ENCODE measurements at regions not wholly inside any gene's neighbourhood (a gene's known extent, or its start where the extent isn't known, plus 50 kb on each side); places are given as distances from the start of the nearest gene placed in this dataset.

DNA sequence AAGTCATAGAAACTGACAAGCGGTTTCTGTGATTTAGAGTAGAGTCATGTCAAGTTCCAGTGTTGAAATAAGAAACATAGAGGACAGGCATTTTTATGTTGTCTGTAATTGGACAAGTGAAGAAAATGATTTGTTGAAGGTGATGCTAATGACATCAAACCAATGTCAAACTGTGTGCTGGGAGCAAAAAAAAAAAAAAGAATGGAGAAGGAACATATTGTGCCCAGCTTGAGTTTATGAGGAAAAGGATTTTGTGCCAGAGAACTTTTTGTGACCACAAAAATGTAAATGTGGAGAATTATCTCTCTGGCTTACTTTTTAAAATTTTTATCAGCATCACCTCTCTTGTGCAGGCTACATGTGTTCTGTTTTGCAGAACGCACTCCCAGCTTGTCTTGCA is 495.7 kb downstream of the RAPGEF2 start:
- no peak overlapping the region for H3K27ac Mint-ChIP-seq (ENCODE audit: unreplicated experiment)
- TF ChIP-seq, protein P1, sequence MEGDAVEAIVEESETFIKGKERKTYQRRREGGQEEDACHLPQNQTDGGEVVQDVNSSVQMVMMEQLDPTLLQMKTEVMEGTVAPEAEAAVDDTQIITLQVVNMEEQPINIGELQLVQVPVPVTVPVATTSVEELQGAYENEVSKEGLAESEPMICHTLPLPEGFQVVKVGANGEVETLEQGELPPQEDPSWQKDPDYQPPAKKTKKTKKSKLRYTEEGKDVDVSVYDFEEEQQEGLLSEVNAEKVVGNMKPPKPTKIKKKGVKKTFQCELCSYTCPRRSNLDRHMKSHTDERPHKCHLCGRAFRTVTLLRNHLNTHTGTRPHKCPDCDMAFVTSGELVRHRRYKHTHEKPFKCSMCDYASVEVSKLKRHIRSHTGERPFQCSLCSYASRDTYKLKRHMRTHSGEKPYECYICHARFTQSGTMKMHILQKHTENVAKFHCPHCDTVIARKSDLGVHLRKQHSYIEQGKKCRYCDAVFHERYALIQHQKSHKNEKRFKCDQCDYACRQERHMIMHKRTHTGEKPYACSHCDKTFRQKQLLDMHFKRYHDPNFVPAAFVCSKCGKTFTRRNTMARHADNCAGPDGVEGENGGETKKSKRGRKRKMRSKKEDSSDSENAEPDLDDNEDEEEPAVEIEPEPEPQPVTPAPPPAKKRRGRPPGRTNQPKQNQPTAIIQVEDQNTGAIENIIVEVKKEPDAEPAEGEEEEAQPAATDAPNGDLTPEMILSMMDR (IDR thresholded peaks at IDR 0.05), result no peak
- H3K9me3 Mint-ChIP-seq (ENCODE audit: low read depth), result no peaks in the 10 kb centered on the region
- peaks cover 20% of the 10 kb centered on the region for H3K27me3 Mint-ChIP-seq (ENCODE audit: low read depth)
- no peaks in the 10 kb centered on the region for H3K4me1 Mint-ChIP-seq (ENCODE audit: low read depth)
- no peaks in the 10 kb centered on the region for H3K36me3 Mint-ChIP-seq (ENCODE audit: low read depth)
- DNase-seq (ENCODE audit: low spot score), result no peak
- H3K4me3 Mint-ChIP-seq (ENCODE audit: unreplicated experiment), result no peak overlapping the region

- Mint-ChIP-seq H3K36me3 (ENCODE audit: low read depth) (no peaks in the 10 kb centered on the region), H3K4me3 (ENCODE audit: unreplicated experiment) (no peak overlapping the region), H3K4me1 (ENCODE audit: low read depth) (no peaks in the 10 kb centered on the region), H3K27ac (ENCODE audit: unreplicated experiment) (no peak overlapping the region), H3K27me3 (ENCODE audit: low read depth) (peaks cover 17% of the 10 kb centered on the region), H3K9me3 (ENCODE audit: low read depth) (no peaks in the 10 kb centered on the region)
- no peak for DNase-seq (ENCODE audit: low spot score)
- TF ChIP-seq, protein P1 (IDR thresholded peaks at IDR 0.05), result no peak
These were observed 497.2 kb downstream of the RAPGEF2 start for GRCh38 chr4:159600061-159600460.

DNA sequence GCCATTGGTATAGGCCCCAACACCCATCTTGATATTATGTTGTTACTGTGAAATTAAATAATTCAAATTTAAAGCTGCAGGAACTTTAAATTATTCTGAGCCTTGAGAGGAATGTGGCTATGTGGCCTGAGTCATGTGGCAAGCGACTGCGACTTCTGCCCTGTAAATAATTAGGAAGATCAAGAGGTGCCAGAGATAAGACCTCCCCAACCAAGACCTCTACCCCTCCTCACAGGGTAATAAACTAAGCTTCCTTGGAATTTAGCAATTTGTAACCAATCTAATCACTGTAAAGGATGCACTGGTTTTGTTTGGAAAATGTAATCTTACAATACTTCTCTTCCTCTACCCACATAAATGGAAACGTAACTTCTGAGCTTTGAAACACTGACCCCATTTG is 501.9 kb downstream of the RAPGEF2 start:
- H3K27me3 Mint-ChIP-seq (ENCODE audit: low read depth), result peaks cover 5% of the 10 kb centered on the region
- TF ChIP-seq, protein P1 (IDR thresholded peaks at IDR 0.05), result no peak
- no peaks in the 10 kb centered on the region for H3K4me1 Mint-ChIP-seq (ENCODE audit: low read depth)

DNA sequence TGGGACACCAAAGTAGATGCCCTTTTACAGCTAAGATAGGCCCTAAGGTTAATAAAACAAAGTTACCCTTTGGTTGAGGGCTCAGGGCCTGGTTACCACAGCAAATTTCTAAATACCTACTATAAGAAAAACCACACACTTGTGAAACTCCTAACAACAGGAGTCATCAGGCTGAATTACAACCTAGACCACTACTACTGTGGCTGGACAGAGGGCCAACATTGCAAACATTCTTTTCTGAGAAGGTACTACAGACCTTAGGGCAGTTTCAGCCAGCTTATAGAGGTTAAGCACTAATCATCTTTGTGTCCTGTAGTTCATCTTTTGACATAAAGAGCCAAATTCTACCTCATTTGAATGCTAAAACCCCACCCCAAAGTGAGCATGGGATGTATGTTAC is 504.0 kb downstream of the RAPGEF2 start:
- H3K4me3 Mint-ChIP-seq (ENCODE audit: unreplicated experiment), result no peak overlapping the region
- H3K36me3 Mint-ChIP-seq (ENCODE audit: low read depth), result no peaks in the 10 kb centered on the region
- peaks cover 4% of the 10 kb centered on the region for H3K9me3 Mint-ChIP-seq (ENCODE audit: low read depth)
- DNase-seq (ENCODE audit: low spot score), result no peak
- no peak overlapping the region for H3K27ac Mint-ChIP-seq (ENCODE audit: unreplicated experiment)
- H3K27me3 Mint-ChIP-seq (ENCODE audit: low read depth), result peaks cover 5% of the 10 kb centered on the region
- no peaks in the 10 kb centered on the region for H3K4me1 Mint-ChIP-seq (ENCODE audit: low read depth)
- TF ChIP-seq, protein P1 (IDR thresholded peaks at IDR 0.05), result no peak

More for the DNA sequence above, 501.9 kb downstream of the RAPGEF2 start:
- Mint-ChIP-seq H3K9me3 (ENCODE audit: low read depth) (peaks cover 4% of the 10 kb centered on the region), H3K36me3 (ENCODE audit: low read depth) (no peaks in the 10 kb centered on the region), H3K27ac (ENCODE audit: unreplicated experiment) (no peak overlapping the region), H3K4me3 (ENCODE audit: unreplicated experiment) (no peak overlapping the region)
- DNase-seq (ENCODE audit: low spot score), result no peak

GRCh38 chr4:159607809-159608208 is 504.9 kb downstream of the RAPGEF2 start:
- H3K36me3 Mint-ChIP-seq (ENCODE audit: low read depth), result no peaks in the 10 kb centered on the region
- peaks cover 4% of the 10 kb centered on the region for H3K9me3 Mint-ChIP-seq (ENCODE audit: low read depth)
- H3K4me3 Mint-ChIP-seq (ENCODE audit: unreplicated experiment), result no peak overlapping the region
- TF ChIP-seq, protein P1 (IDR thresholded peaks at IDR 0.05), result no peak
- no peaks in the 10 kb centered on the region for H3K4me1 Mint-ChIP-seq (ENCODE audit: low read depth)
- peaks cover 10% of the 10 kb centered on the region for H3K27me3 Mint-ChIP-seq (ENCODE audit: low read depth)
- H3K27ac Mint-ChIP-seq (ENCODE audit: unreplicated experiment), result no peak overlapping the region
- no peak for DNase-seq (ENCODE audit: low spot score)
